ENCODE measurements at regions not wholly inside any gene's neighbourhood (a gene's known extent, or its start where the extent isn't known, plus 50 kb on each side); places are given as distances from the start of the nearest gene placed in this dataset.

GRCh38 chr12:115636546-115636945, 640.9 kb downstream of the MED13L start:
- no peak for DNase-seq

DNA sequence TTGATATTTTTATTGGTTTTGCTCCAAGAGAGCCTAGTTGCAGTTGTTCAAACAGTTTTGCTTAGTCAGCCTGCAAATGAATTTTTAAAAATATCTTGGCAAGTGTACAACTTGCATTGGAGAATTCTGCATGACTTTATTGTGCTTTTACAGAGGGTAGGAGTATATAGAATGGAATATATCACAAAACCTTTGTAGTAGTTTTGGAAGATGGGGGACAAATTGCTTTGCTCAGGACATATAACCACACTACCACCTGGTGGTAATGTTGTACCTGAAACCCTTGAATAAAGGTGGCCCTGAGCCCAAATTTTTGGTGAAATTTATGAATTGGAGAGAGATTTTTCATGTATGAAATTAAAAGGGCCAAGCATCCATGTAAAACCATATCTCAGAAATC, 645.2 kb downstream of the MED13L start:
- no peak for DNase-seq

DNA sequence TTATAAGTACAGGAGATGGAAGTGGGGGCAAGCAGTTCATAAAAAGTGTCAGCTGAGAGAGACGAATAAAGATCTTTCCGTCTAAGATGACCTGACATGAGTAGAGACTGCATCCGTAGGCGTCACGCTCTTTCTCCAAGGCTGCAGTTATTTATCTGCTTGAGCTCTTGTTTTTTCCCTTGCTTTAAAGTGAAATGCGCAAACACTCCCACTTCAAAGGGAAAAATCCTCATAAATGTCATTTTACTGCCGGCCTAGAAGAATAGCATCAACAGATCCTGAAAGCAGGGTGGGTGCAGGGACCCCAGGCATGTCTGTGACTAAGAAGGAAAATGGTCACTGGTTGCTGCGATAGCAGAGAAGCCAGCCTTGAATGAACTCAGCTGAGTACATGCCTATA, 647.4 kb downstream of the MED13L start:
- no peak for DNase-seq

DNA sequence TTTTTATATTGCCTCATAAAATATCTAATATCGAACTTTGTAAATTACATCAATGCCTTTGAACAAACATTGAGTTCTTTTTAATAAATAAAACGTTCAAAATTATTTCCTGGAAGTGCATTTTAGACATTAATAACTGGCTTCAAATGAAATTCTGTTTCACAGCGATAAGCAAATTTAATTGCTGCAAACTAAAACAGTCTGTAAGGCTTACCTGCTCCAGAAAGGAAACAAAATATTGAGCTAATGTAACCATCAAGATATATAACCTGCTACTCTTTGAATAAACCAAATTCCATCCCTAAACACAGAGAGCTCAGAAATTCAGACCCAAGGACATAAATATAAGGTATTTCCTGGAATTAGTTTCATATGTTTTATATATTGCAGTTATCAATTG, 651.3 kb downstream of the MED13L start:
- DNase-seq, result no peak

- no peak for DNase-seq
Measured at GRCh38 chr12:115623764-115624334, 653.6 kb downstream of the MED13L start.

DNA sequence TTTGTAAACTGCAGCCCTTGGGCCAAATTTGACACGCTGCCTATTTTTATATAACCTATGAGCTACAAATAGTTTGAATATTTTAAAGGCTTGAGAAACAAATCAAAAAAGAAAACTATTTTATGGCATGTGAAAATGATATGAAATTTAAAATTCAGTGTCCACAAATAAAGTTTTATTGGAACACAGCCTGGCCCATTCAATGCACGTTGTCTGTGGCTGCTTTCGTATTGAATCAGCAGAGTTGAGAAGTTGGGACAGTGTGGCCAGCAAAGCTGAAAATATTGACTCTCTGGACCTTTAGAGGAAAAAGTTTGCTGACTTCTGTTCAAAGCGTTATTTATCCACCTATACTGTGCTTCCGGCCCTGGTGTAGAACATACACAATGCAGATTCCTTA, 654.2 kb downstream of the MED13L start:
- no peak for DNase-seq

DNA sequence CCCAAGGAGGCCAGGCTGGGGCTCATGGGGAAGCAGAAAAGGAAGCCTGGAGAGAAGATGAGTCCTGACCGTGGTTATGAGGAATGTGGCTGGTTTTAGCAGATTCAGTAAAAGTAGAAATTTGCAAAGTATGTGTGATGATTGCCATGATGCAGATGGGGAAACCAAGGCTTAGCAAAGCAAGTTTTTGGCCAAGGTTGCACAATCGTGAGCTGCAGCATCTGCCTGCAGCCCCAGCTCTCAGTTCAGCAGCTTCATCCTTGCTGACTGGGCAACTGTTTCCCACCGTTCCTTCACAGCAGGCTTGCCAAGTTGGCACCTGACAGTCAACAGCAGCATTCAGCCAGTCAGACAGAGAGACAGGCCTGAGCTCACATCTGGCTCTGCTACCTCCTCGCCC, 656.7 kb downstream of the MED13L start:
- DNase-seq, result no peak

DNA sequence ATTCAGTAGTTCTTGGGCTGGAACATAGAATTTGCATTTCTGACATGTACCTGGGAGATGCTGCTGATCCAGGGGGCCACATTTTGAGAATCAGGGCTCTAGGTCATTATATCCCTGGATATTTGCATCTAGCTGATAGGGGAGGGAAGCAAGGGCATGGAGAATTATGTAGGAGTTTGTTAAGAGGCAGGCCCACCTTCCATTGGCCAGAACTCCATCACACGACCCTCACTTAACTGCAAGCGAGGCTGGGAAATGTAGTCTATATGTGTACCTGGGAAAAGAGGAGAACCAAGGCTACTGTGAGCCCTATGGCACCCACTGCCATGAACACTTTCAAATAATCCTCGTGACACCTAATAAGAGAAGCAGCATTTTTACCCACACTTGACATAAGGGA, 657.6 kb downstream of the MED13L start:
- DNase-seq, result no peak

DNA sequence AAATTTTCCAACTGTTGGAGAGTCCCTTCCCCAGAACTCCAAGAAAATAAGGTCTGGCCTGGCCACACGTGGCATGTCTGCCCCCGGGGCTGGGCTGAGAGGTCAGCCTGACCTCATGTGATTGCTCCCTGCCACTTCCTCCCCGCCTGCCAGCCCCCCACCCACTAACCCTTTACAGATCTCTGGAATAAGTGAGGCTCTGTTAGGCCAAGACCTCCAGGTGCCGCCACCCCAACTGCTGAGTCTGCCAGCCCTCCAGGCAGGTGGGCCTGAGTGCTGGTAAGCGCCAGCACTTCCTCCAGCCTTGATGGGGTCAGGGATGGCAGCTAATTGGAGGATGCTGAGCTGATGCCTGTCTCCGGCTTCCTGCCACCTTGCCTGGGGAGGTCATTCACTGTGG, 658.4 kb downstream of the MED13L start:
- no peak for DNase-seq

DNA sequence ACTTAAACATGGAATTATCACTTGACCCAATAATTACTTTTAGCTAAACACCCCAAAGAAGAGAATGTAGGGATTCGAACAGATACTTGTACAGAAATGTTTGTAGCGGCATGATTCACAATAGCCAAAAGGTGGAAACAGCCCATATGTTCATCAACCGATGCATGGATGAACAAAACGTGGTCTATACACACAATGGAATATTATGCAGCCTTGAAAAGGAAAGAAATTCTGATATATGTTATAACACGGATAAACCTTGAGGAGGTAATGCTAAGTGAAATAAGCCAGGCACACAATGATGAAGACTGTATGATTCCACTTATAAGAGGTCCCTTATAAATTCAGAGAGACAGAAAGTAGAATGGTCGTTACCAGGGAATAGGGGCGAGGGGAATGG, 659.4 kb downstream of the MED13L start:
- no peak for DNase-seq

- no peak for DNase-seq
Measured at GRCh38 chr12:115617391-115617790, 660.1 kb downstream of the MED13L start.

- DNase-seq, result no peak
Measured at GRCh38 chr12:115611477-115611876, 666.0 kb downstream of the MED13L start.

GRCh38 chr12:115609347-115609746, 668.1 kb downstream of the MED13L start:
- DNase-seq, result no peak

DNA sequence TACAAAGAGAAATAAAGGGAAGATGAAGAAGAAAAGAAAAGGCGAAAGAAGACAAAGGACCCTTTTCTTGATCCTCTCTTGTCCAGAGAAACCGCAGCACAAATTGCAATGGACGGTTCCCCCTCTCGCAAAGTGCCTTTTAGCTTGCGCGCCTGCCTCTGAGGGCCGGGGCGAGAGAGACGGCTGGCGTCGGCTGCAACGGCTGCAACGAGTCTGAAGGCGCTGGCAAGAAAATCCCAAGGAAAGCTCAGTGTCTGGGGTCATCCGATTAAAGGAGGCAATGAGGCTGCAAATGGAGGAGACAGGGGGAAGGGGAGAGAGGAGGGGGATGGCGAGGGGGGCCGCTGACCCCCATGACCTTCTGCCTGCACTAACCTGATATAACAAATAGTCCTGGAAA, 671.5 kb downstream of the MED13L start:
- DNase-seq, result no peak

GRCh38 chr12:115598871-115599811, 678.4 kb downstream of the MED13L start:
- no peak for DNase-seq

- peak; percentile 16 for DNase-seq
Measured at GRCh38 chr12:115597157-115597712, 680.3 kb downstream of the MED13L start.

GRCh38 chr12:115588131-115588530, 689.4 kb downstream of the MED13L start:
- DNase-seq, result no peak

DNA sequence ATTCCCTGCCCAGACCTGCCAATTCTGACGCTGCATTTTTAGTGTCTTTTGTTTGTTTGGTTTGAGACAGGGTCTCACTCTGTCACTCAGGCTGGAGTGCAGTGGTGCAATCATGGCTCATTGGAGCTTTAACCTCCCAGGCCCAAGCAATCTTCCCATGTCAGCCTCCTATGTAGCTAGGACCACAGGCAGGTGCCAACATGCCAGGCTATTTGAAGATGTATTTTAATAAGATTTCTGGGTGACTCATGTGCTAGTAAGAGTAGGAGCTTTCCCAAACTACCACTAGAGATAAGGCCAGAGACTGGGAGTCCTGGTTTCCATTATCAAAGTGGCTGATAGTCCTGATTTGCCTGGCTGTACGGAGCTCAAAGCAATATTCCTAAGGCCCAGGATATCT, 693.3 kb downstream of the MED13L start:
- no peak for DNase-seq

DNA sequence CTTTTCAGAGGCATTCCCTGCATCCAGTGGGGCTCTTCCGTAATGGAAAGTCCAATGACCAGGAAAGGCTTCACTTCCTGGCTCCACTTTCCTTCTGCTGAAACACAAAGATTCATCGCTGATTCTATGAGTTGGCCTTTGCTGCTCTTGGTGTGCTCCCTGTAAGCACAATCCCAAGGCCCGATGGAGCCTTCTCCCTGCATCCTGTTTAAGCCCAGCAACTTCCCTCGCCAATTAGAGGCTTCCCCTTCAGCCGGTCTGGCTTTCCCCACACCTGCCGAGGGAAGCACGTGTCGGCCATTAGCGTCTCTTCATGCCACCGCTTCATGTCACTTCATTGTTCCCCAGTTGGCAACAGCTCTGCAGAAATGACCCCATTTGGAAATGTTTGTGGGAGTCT, 693.9 kb downstream of the MED13L start:
- DNase-seq, result no peak

DNA sequence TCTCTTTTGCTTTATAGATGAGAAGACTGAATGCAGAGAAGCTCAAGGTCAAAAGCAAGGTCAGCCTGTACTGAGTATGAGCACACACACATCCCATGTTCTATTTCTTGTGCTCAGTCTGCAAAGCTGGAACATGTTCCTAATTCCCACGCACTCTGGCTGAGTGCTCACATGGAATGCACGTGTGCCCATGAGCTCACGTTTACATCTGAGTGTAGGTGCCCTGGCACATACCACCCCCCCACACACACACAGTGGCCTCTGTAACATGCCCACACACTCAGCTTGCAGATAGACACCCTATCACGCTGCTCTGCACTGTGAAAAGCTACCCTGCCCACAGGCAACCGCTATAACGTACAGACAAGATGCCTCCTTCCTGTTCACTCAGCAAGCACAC, 700.1 kb downstream of the MED13L start:
- no peak for DNase-seq

- no peak for DNase-seq
Measured at GRCh38 chr12:115574826-115575225, 702.7 kb downstream of the MED13L start.

GRCh38 chr12:115572440-115572839, 705.1 kb downstream of the MED13L start:
- no peak for DNase-seq

- DNase-seq, result no peak
Measured at GRCh38 chr12:115571446-115571845, 706.0 kb downstream of the MED13L start.

DNA sequence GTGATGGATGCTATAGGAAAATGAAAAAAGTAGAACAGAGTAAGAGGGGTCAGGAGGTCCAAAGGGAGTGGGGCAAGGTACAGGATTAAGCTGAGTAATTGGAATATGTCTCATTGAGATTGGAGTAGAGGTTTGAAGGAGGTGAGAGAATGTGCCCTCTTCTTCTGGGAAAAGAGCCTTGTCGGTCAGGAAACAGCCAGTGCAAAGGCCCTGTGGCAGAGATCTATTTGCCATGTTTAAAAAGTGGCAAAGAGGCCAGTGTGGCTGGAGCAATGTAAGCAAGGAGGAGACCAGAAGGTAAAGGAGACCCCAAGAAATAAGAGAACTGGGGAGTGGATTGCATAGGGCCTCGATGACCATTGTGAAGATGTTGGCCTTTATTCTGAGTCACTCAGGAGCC, 706.5 kb downstream of the MED13L start:
- DNase-seq, result no peak
